ENCODE measurements at regions not wholly inside any gene's neighbourhood (a gene's known extent, or its start where the extent isn't known, plus 50 kb on each side); places are given as distances from the start of the nearest gene placed in this dataset.

GRCh38 chr7:35576031-35576573 is 118.8 kb downstream of the HERPUD2 start:
- in situ Hi-C loops (cut with MboI; ENCODE audit: low sequenced_read_pairs) (no loop called here), intact Hi-C loops (cut with micrococcal nuclease) (no loop called here), dilution Hi-C loops (cut with HindIII; ENCODE audit: low sequenced_read_pairs, unreplicated experiment) (no loop called here)
- H2AFZ ChIP-seq (replicated peaks; ENCODE audit: low read length, poor library complexity): no peak overlapping the region
- peaks cover 11% of the 10 kb centered on the region; the same call in 1 of the 2 replicates for H3K27me3 ChIP-seq (ENCODE audit: control insufficient read depth, insufficient read depth, low read length)
- no CpG with 5 or more reads among the region's 5 CpGs for WGBS, 2 experiments (ENCODE audit: extremely low coverage in 2 of 2, insufficient read length in 1 of 2)
- H3K79me1 ChIP-seq (ENCODE audit: low read depth in 1 of 2, low read length in 2 of 2): no peaks in the 10 kb centered on the region
- H4K8ac ChIP-seq (ENCODE audit: low read depth in 2 of 2, low read length in 2 of 2): no peak overlapping the region
- no peak for DNase-seq
- no peaks in the 10 kb centered on the region for H3K36me3 ChIP-seq (ENCODE audit: control insufficient read depth, insufficient read depth, low read length)
- no peak overlapping the region for H4K5ac ChIP-seq (ENCODE audit: low read depth, low read length)
- no peak overlapping the region for H3K4ac ChIP-seq (ENCODE audit: low read depth, low read length)
- no peak overlapping the region; the same call in 1 of the 2 replicates for H3K23ac ChIP-seq (ENCODE audit: low read depth, low read length)
- H4K91ac ChIP-seq (ENCODE audit: insufficient read depth, low read depth, low read length): no peak overlapping the region
- no peak overlapping the region for H2BK120ac ChIP-seq (ENCODE audit: low read depth, low read length)
- peaks cover 4% of the 10 kb centered on the region; the same call in 1 of the 2 replicates for H3K4me1 ChIP-seq (ENCODE audit: control insufficient read depth, insufficient read depth, low read length)
- no peaks in the 10 kb centered on the region for H4K20me1 ChIP-seq (ENCODE audit: insufficient read depth, low read length)
- H2AK5ac ChIP-seq (ENCODE audit: low read depth, low read length): no peak overlapping the region
- H3K9me3 ChIP-seq (ENCODE audit: control insufficient read depth, insufficient read depth, low read length): 0 out of 2 replicates have a peak, but pooled peaks cover 2% of the 10 kb centered on the region
- 0 out of 2 replicates have a peak overlapping the region, but pooled peaks have one; percentile 45 for H2BK20ac ChIP-seq (ENCODE audit: low read depth, low read length)
- ChIA-PET CTCF (interaction anchor here (1.1 kb wide), 1 partner anchor 16 kb away, joined by 3 read pairs; no protein-coding TSS in a partner anchor), POLR2A (ENCODE audit: unreplicated experiment) (no interaction called here)
- H2BK5ac ChIP-seq (ENCODE audit: low read depth, low read length, poor library complexity, severe bottlenecking): no peak overlapping the region
- TF ChIP-seq RFX5 (IDR thresholded peaks at IDR 0.05; ENCODE audit: low read depth, low read length) (no peak), RAD21 (IDR thresholded peaks at IDR 0.05; ENCODE audit: low read length) (no peak), MAZ (IDR thresholded peaks at IDR 0.05; ENCODE audit: borderline replicate concordance, low read depth, low read length) (no peak), NFE2L2 (IDR thresholded peaks at IDR 0.05; ENCODE audit: low read depth, low read length) (no peak), FOS (IDR thresholded peaks at IDR 0.05; ENCODE audit: low read depth, low read length) (no peak), CEBPB (IDR thresholded peaks at IDR 0.05; ENCODE audit: low read depth, low read length) (no peak), MAFK (IDR thresholded peaks at IDR 0.05; ENCODE audit: low read depth, low read length) (no peak), MXI1 (IDR thresholded peaks at IDR 0.05; ENCODE audit: borderline replicate concordance, low read depth, low read length) (no peak), USF2 (IDR thresholded peaks at IDR 0.05; ENCODE audit: low read depth, low read length) (no peak), RCOR1 (IDR thresholded peaks at IDR 0.05; ENCODE audit: insufficient replicate concordance, low read length) (no peak), CTCF (conservative IDR thresholded peaks at IDR 0.05; ENCODE audit: low read depth, low read length) (no peak), CHD1 (IDR thresholded peaks at IDR 0.05; ENCODE audit: low read depth, low read length) (no peak), SMC3 (IDR thresholded peaks at IDR 0.05; ENCODE audit: low read depth, low read length) (no peak), BHLHE40 (IDR thresholded peaks at IDR 0.05; ENCODE audit: low read depth, low read length) (no peak)
- no peak overlapping the region; the same call in 1 of the 2 replicates for H3K4me2 ChIP-seq (ENCODE audit: low read depth, low read length)
- no peak overlapping the region for H3K27ac ChIP-seq (ENCODE audit: insufficient read depth, low read length)
- H3K9ac ChIP-seq (ENCODE audit: low read depth, low read length): no peak overlapping the region
- no peak for ATAC-seq (ENCODE audit: low read depth)
- H3K14ac ChIP-seq (replicated peaks; ENCODE audit: low read depth, low read length): no peak overlapping the region
- no peak overlapping the region for H2BK15ac ChIP-seq (ENCODE audit: low read depth, low read length)
- no peak overlapping the region; the same call in 1 of the 2 replicates for H3K18ac ChIP-seq (ENCODE audit: low read depth, low read length)
- no TSS peak for BruUV-seq (replicated peaks)
- no peaks in the 10 kb centered on the region for H3K9me1 ChIP-seq (ENCODE audit: insufficient read depth, low read length)
- H2AK9ac ChIP-seq (replicated peaks; ENCODE audit: low read depth, low read length, poor library complexity): no peak overlapping the region
- no peak overlapping the region for H3K56ac ChIP-seq (ENCODE audit: extremely low read depth, insufficient read depth, low read length)
- H3K4me3 ChIP-seq (ENCODE audit: insufficient read depth, low read depth, low read length): no peak overlapping the region

Measured in IMR-90 (cell line).